ENCODE measurements at regions not wholly inside any gene's neighbourhood (a gene's known extent, or its start where the extent isn't known, plus 50 kb on each side); places are given as distances from the start of the nearest gene placed in this dataset.

DNA sequence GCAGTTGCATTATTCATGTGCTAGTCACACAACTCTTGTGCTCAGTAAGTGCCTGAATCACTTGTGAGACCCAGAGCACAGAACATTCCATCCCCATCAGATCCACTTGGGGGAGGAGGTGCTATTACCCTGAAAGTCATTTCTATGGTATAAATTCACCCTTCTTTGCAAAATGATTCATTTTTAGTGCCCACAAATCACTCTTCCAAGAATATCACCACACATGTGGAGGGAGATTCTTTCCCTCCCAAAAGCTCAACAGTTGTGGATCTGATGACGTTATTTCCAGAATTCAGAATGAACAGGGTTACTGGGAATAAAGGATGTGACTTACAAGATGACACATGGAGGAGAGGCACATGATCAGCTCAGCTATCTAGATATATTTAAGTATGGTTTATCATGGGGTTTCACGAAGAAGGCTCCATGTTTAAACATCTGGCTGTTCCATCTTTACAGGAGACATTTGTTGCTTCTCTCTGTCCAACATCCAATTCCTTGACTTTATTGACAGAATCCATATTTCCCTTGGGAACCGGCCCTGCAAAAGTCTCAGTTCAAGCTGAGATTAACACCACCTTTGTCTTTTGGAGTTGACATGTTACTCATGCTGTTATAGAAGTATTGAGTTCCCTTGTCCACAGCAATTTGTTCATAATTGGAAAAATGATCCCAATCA lies 214.2 kb upstream of the PROK2 start:
- no peak for DNase-seq
- Mint-ChIP-seq H3K4me3 (no peak overlapping the region), H3K27me3 (no peaks in the 10 kb centered on the region), H3K36me3 (ENCODE audit: low read depth) (no peaks in the 10 kb centered on the region), H3K27ac (peak overlapping the region; percentile 69), H3K4me1 (peaks cover 50% of the 10 kb centered on the region), H3K9me3 (peaks cover 6% of the 10 kb centered on the region)
- ChIA-PET POLR2A (interaction anchor here (0.7 to 1.0 kb wide), 3 partner anchors 9 to 139 kb away, joined by 3 to 5 read pairs (median 4); no protein-coding TSS in a partner anchor), CTCF (no interaction called here)

DNA sequence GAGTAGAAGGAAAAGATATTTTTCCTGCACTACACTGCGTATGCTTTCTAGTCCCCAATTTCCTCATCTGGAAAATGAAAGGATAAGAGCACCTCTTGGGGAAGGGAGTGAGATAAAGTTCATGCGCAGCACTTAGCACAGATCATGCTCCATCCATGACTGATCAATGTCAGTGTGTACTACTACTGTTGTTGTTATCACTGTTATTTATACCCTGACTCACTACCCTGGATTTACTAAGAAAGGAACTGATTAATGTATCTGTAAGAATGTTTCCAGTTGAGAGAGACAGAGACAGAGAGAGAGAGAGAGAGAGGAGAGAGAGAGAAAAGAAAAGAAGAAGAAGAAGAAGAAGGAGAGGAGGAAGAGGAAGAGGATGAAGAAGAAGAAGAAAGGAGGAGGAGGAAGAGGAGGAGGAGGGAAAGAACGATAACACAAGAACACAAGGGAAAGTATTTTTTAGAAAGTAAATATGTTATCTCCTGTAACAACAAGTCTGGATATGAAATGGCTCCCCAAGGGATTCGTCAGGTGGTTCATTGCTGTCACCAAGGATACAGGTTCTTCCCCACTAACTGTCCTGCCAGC lies 212.2 kb upstream of the PROK2 start:
- no peak overlapping the region for H3K4me3 Mint-ChIP-seq
- no peak overlapping the region for H3K27ac Mint-ChIP-seq
- DNase-seq: no peak
- CTCF ChIA-PET: no interaction called here
- peaks cover 58% of the 10 kb centered on the region for H3K4me1 Mint-ChIP-seq
- peaks cover 11% of the 10 kb centered on the region for H3K36me3 Mint-ChIP-seq (ENCODE audit: low read depth)
- POLR2A ChIA-PET: no interaction called here
- H3K27me3 Mint-ChIP-seq: no peaks in the 10 kb centered on the region
- peaks cover 15% of the 10 kb centered on the region for H3K9me3 Mint-ChIP-seq

DNA sequence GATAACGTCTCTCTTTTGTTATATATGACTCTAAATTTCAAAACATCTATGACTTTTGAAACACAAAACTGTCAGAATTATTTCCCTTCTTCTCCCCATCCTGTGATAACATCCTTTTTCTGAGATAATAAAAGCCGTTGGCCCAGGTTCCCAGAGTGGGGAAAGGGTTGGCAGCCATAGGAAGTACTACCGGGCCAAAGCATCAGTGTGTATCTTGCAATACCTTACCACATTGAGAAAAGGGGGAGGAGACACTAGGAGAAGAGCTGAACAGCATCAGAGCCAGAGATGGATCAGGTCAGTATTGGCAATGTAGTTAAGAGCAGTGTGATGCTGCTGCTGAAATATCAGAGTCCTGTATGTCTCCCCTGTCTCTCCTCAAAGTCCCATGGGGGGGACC lies 210.0 kb upstream of the PROK2 start:
- ChIA-PET CTCF (interaction anchor here (0.6 kb wide), 1 partner anchor 914 kb away, joined by 3 read pairs; no protein-coding TSS in a partner anchor), POLR2A (interaction anchor here (1.3 kb wide), 1 partner anchor 16 kb away, joined by 3 read pairs; no protein-coding TSS in a partner anchor)
- H3K27me3 Mint-ChIP-seq: no peaks in the 10 kb centered on the region
- H3K9me3 Mint-ChIP-seq: peaks cover 25% of the 10 kb centered on the region
- no peak overlapping the region for H3K4me3 Mint-ChIP-seq
- H3K27ac Mint-ChIP-seq: peak overlapping the region; percentile 29
- peaks cover 16% of the 10 kb centered on the region for H3K36me3 Mint-ChIP-seq (ENCODE audit: low read depth)
- DNase-seq: no peak
- peaks cover 56% of the 10 kb centered on the region for H3K4me1 Mint-ChIP-seq

DNA sequence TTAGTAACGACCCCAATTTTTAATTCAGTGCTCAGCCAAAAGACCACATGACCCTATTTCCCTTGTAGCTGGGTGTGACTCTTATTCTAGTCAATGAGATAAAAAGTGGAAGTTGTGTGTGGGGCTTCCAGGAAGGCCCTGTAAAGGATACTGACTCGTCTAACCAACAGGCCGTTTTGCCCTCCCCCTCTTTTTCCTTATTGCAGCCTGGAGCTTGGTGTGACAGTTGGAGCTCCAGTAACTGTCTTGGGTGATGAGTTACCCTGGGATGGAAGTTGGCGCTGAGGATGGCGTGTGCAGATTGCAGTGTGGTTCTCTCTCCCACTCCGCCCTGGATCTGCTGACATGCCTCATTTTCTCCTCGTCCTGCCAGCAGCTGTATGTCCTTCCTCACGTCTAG lies 209.3 kb upstream of the PROK2 start:
- Mint-ChIP-seq H3K4me1 (peaks cover 51% of the 10 kb centered on the region), H3K36me3 (ENCODE audit: low read depth) (peaks cover 16% of the 10 kb centered on the region), H3K4me3 (no peak overlapping the region), H3K27ac (peak overlapping the region; percentile 29), H3K9me3 (peaks cover 19% of the 10 kb centered on the region), H3K27me3 (no peaks in the 10 kb centered on the region)
- no peak for DNase-seq
- CTCF ChIA-PET: interaction anchor here (0.6 kb wide), 1 partner anchor 914 kb away, joined by 3 read pairs; no protein-coding TSS in a partner anchor
- POLR2A ChIA-PET: interaction anchor here (0.6 to 1.3 kb wide), 2 partner anchors 15 to 278 kb away, joined by 3 read pairs; no protein-coding TSS in a partner anchor

DNA sequence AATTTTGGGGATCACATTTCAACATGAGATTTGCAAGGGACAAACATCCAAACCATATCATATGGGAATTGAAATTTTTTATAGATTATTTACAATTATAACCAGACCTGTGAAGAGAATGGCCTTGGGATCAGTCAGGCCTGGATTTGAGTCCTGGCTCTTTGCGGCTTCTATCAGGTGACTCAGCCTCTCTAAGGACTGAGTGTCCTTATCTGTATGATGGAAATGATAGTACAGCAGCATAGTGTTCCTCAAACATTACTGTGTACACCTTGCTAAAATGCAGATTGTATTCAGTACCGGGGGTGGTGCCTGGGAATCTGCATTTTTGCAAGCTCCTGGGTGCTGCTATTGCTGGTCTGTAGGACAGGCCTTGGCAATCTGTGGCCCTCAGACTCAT lies 206.7 kb upstream of the PROK2 start:
- Mint-ChIP-seq H3K36me3 (ENCODE audit: low read depth) (peaks cover 16% of the 10 kb centered on the region), H3K27ac (no peak overlapping the region), H3K4me3 (no peak overlapping the region), H3K4me1 (peaks cover 42% of the 10 kb centered on the region), H3K9me3 (peaks cover 19% of the 10 kb centered on the region), H3K27me3 (no peaks in the 10 kb centered on the region)
- POLR2A ChIA-PET: no interaction called here
- CTCF ChIA-PET: interaction anchor here (1.0 kb wide), 1 partner anchor 13 kb away, joined by 3 read pairs; no protein-coding TSS in a partner anchor
- no peak for DNase-seq

GRCh38 chr3:71991046-71991445 lies 206.1 kb upstream of the PROK2 start:
- Mint-ChIP-seq H3K9me3 (peaks cover 19% of the 10 kb centered on the region), H3K4me1 (peaks cover 40% of the 10 kb centered on the region), H3K4me3 (no peak overlapping the region), H3K27ac (no peak overlapping the region), H3K27me3 (no peaks in the 10 kb centered on the region), H3K36me3 (ENCODE audit: low read depth) (peaks cover 16% of the 10 kb centered on the region)
- ChIA-PET CTCF (interaction anchor here (1.0 kb wide), 1 partner anchor 12 kb away, joined by 3 read pairs; no protein-coding TSS in a partner anchor), POLR2A (no interaction called here)
- no peak for DNase-seq

GRCh38 chr3:71990545-71990944 lies 205.6 kb upstream of the PROK2 start:
- no peak for DNase-seq
- peaks cover 16% of the 10 kb centered on the region for H3K36me3 Mint-ChIP-seq (ENCODE audit: low read depth)
- no peak overlapping the region for H3K27ac Mint-ChIP-seq
- POLR2A ChIA-PET: interaction anchor here (2.3 kb wide), 1 partner anchor 12 kb away, joined by 8 read pairs; no protein-coding TSS in a partner anchor
- H3K27me3 Mint-ChIP-seq: no peaks in the 10 kb centered on the region
- H3K4me1 Mint-ChIP-seq: peaks cover 38% of the 10 kb centered on the region
- CTCF ChIA-PET: interaction anchor here (1.0 kb wide), 1 partner anchor 12 kb away, joined by 3 read pairs; no protein-coding TSS in a partner anchor
- peaks cover 19% of the 10 kb centered on the region for H3K9me3 Mint-ChIP-seq
- no peak overlapping the region for H3K4me3 Mint-ChIP-seq

GRCh38 chr3:71989165-71989564 lies 204.2 kb upstream of the PROK2 start:
- H3K4me1 Mint-ChIP-seq: peaks cover 37% of the 10 kb centered on the region
- DNase-seq: no peak
- peaks cover 19% of the 10 kb centered on the region for H3K9me3 Mint-ChIP-seq
- H3K27me3 Mint-ChIP-seq: no peaks in the 10 kb centered on the region
- H3K27ac Mint-ChIP-seq: no peak overlapping the region
- CTCF ChIA-PET: no interaction called here
- H3K36me3 Mint-ChIP-seq (ENCODE audit: low read depth): peaks cover 16% of the 10 kb centered on the region
- POLR2A ChIA-PET: interaction anchor here (1.5 to 2.3 kb wide), 2 partner anchors 11 to 12 kb away, joined by 3 to 8 read pairs; no protein-coding TSS in a partner anchor
- H3K4me3 Mint-ChIP-seq: no peak overlapping the region

GRCh38 chr3:71987828-71988227 lies 202.9 kb upstream of the PROK2 start:
- Mint-ChIP-seq H3K4me1 (peaks cover 40% of the 10 kb centered on the region), H3K27ac (no peak overlapping the region), H3K4me3 (no peak overlapping the region), H3K9me3 (peaks cover 11% of the 10 kb centered on the region), H3K27me3 (no peaks in the 10 kb centered on the region), H3K36me3 (ENCODE audit: low read depth) (peaks cover 9% of the 10 kb centered on the region)
- POLR2A ChIA-PET: no interaction called here
- CTCF ChIA-PET: interaction anchor here (0.9 kb wide), 1 partner anchor 10 kb away, joined by 3 read pairs; no protein-coding TSS in a partner anchor
- DNase-seq: no peak

DNA sequence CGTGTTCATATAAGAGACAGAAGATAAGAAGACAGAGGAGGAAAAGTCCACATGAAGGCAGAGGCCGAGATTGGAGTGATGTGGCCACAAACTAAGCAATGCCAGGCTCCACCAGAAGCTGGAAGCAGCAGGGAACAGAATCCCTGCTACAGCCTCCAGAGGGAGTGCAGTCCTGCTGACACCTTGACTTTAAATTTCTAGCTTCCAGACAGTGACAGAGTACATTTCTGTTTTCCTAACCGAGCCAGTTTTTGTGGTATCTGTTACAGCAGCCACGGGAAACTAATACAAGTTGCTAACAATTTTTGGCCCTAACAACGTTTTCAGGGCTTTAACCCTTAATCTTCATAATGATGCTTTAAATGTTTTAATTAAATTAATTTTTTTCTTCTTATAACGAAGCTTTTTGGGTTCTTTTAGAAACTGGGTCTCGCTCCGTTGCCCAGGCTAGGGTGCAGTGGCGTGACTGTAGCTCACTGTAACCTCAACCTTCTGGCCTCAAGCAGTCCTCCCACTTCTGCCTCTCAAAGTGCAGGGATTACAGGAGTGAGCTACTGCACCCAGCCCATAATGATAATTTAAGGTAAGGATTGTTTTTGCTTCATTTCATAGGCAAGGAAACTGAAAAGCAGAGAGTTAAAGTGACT lies 202.3 kb upstream of the PROK2 start:
- peaks cover 5% of the 10 kb centered on the region for H3K36me3 Mint-ChIP-seq (ENCODE audit: low read depth)
- ChIA-PET CTCF (interaction anchor here (0.9 kb wide), 1 partner anchor 9 kb away, joined by 3 read pairs; no protein-coding TSS in a partner anchor), POLR2A (no interaction called here)
- H3K9me3 Mint-ChIP-seq: peaks cover 10% of the 10 kb centered on the region
- peaks cover 46% of the 10 kb centered on the region for H3K4me1 Mint-ChIP-seq
- no peaks in the 10 kb centered on the region for H3K27me3 Mint-ChIP-seq
- H3K27ac Mint-ChIP-seq: no peak overlapping the region
- H3K4me3 Mint-ChIP-seq: no peak overlapping the region
- DNase-seq: no peak

GRCh38 chr3:71986606-71987005 lies 201.7 kb upstream of the PROK2 start:
- ChIA-PET POLR2A (no interaction called here), CTCF (no interaction called here)
- H3K36me3 Mint-ChIP-seq (ENCODE audit: low read depth): peaks cover 4% of the 10 kb centered on the region

DNA sequence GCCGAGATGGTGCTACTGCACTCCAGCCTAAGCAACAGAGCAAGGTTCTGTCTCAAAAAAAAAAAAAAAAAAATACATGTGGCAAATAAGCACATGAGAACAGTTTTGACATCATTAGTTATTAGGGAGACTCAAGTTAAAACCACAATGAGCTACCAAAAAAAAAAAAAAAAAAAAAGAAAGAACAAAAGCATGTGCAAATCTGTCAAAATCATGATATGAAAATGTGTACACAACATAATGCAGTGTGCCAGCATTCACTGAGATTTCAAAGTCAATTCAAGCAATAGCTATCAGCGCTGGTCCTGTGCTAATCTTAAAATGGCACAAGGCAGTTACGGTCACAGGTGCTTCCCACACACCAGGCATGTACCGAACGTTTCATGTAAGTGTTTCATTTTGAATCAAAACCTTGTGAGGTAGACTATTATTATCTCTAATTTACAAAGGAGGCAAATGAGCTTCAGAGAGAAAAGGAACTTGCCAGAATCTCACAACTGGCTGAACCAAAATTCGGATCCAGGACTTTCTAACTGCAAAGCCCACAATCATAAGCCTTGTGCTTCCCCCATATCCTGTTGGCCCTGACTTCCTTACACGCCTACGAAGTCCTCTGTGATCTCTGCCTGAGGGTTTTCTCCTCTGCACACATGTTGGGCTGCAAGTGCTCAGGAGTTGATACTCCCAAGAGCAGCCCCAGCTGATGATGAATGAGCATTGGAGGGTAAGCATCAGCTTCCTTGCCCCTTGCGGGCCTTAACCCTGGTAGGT lies 200.1 kb upstream of the PROK2 start:
- Mint-ChIP-seq H3K27me3 (no peaks in the 10 kb centered on the region), H3K27ac (peak overlapping the region; percentile 65), H3K36me3 (ENCODE audit: low read depth) (peaks cover 5% of the 10 kb centered on the region), H3K4me3 (no peak overlapping the region), H3K9me3 (peaks cover 3% of the 10 kb centered on the region), H3K4me1 (peaks cover 65% of the 10 kb centered on the region)
- DNase-seq: no peak
- CTCF ChIA-PET: interaction anchor here (0.6 to 1.0 kb wide), 3 partner anchors 27 to 1627 kb away, joined by 3 to 5 read pairs (median 4); no protein-coding TSS in a partner anchor
- POLR2A ChIA-PET: no interaction called here

More at GRCh38 chr3:71986606-71987005, 201.7 kb upstream of the PROK2 start:
- H3K4me1 Mint-ChIP-seq: peaks cover 52% of the 10 kb centered on the region
- DNase-seq: no peak
- no peak overlapping the region for H3K4me3 Mint-ChIP-seq
- H3K27ac Mint-ChIP-seq: no peak overlapping the region
- H3K27me3 Mint-ChIP-seq: no peaks in the 10 kb centered on the region
- peaks cover 9% of the 10 kb centered on the region for H3K9me3 Mint-ChIP-seq
